HEK293 (cell line): ENCODE measurements at regions not wholly inside any gene's neighbourhood (a gene's known extent, or its start where the extent isn't known, plus 50 kb on each side); places are given as distances from the start of the nearest gene placed in this dataset.

ENCODE experiments used
- KLF16 ChIP-seq: fragments of 450-650 bp; formaldehyde crosslinking; IDR thresholded peaks from 2 replicates; pipeline ENCODE4 v1.5.1; 2017; ENCODE audit warnings: missing biosample characterization, missing genetic modification characterization
- ZBTB7A ChIP-seq: fragments of 450-650 bp; formaldehyde crosslinking; IDR thresholded peaks from 2 replicates; pipeline ENCODE4 v1.5.1; 2016; ENCODE audit warnings: low read depth, missing biosample characterization, missing genetic modification characterization
- ZNF560 ChIP-seq: fragments of 450-650 bp; formaldehyde crosslinking; IDR thresholded peaks from 2 replicates; pipeline ENCODE4 v1.5.1; 2017; ENCODE audit warnings: missing biosample characterization, missing genetic modification characterization, borderline replicate concordance
- TF ChIP-seq, protein P1 (sequence below): fragments of 450-650 bp; formaldehyde crosslinking; IDR thresholded peaks from 2 replicates; pipeline ENCODE4 v1.5.1; 2016; ENCODE audit warnings: missing biosample characterization, missing genetic modification characterization

DNA sequence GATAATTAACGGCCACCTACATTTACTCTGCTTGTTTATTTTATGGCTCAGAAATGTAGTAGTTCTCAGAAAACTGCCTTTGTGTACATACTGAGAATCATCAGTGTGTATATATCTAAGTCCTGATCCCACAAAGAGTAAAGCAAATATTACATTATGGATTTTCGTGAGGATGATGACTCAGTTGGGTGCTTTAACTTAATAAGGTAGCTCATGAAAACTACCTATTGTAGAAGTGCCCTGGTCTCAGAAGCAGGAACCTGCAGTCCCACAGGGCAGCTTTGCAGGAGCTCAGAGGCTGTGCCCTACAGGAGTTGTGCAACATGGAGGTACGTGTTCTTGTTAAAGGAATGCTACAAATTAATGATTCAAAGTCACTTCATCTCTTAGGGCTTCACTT lies 108.2 kb downstream of the PLG start:
- TF ChIP-seq, protein P1, sequence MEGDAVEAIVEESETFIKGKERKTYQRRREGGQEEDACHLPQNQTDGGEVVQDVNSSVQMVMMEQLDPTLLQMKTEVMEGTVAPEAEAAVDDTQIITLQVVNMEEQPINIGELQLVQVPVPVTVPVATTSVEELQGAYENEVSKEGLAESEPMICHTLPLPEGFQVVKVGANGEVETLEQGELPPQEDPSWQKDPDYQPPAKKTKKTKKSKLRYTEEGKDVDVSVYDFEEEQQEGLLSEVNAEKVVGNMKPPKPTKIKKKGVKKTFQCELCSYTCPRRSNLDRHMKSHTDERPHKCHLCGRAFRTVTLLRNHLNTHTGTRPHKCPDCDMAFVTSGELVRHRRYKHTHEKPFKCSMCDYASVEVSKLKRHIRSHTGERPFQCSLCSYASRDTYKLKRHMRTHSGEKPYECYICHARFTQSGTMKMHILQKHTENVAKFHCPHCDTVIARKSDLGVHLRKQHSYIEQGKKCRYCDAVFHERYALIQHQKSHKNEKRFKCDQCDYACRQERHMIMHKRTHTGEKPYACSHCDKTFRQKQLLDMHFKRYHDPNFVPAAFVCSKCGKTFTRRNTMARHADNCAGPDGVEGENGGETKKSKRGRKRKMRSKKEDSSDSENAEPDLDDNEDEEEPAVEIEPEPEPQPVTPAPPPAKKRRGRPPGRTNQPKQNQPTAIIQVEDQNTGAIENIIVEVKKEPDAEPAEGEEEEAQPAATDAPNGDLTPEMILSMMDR: no peak
- TF ChIP-seq ZNF560 (tag by site-specific recombination) (no peak), KLF16 (tag by site-specific recombination) (no peak), ZBTB7A (tag by site-specific recombination) (no peak)
